NT2/D1 (cell line): ENCODE measurements at regions not wholly inside any gene's neighbourhood (a gene's known extent, or its start where the extent isn't known, plus 50 kb on each side); places are given as distances from the start of the nearest gene placed in this dataset.

ENCODE experiments used
- SUZ12 ChIP-seq: IDR thresholded peaks from 2 replicates; pipeline ENCODE4 v1.6.1; 2011; ENCODE audit not compliant: insufficient read length, insufficient read depth; ENCODE audit errors: extremely low read depth
- YY1 ChIP-seq: IDR thresholded peaks from 2 replicates; pipeline ENCODE4 v1.6.1; 2011; ENCODE audit not compliant: insufficient read length, insufficient read depth
- ZNF274 ChIP-seq: IDR thresholded peaks from 2 replicates; pipeline ENCODE4 v1.6.1; 2011; ENCODE audit warnings: mild to moderate bottlenecking, low read depth, low read length

GRCh38 chr22:46060292-46061123 is 83.5 kb upstream of the WNT7B start:
- TF ChIP-seq YY1 (no peak), ZNF274 (no peak), SUZ12 (no peak)
